ENCODE measurements at regions not wholly inside any gene's neighbourhood (a gene's known extent, or its start where the extent isn't known, plus 50 kb on each side); places are given as distances from the start of the nearest gene placed in this dataset.
"Not testable (repeated sequence)": the region's sequence is repeated elsewhere in the genome, so short reads cannot be mapped to it uniquely, and the experiment has no call there.

GRCh38 chr13:48819899-48820298 is 155.8 kb upstream of the FNDC3A start (continued):
- no peak for TF ChIP-seq BRCA1 (IDR thresholded peaks at IDR 0.05; ENCODE audit: low read depth, low read length)

DNA sequence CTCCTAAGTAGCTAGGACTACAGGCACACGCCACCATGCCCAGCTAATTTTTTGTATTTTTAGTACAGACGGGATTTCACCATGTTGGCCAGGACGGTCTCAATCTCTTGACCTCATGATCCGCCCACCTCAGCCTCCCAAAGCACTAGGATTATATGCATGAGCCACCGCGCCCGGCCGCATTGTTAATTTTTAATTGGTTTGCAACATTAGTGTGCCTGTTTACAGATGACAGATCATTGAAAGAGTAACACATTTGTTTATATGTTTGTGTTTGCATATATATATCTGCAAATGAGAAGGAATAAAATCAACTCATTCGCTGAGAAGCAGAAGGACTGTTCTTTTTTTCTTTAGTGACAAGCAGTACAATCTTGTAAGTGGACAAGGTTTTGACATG is 152.2 kb upstream of the FNDC3A start:
- H2BK15ac ChIP-seq (ENCODE audit: low read length); H3K18ac ChIP-seq (ENCODE audit: extremely low read depth, low read length); H2AK5ac ChIP-seq (ENCODE audit: low read depth, low read length); H2BK5ac ChIP-seq (ENCODE audit: low read depth, low read length); H3K27me3 ChIP-seq (replicated peaks in 1 of 4; ENCODE audit: control insufficient read depth in 3 of 4, extremely low read depth in 1 of 4, insufficient read depth in 3 of 4, low read length in 3 of 4); H3K4me2 ChIP-seq (ENCODE audit: insufficient read depth in 1 of 2, low read depth in 2 of 2, low read length in 2 of 2); CTCF ChIA-PET (ENCODE audit: partially characterized antibody); H3K56ac ChIP-seq (replicated peaks; ENCODE audit: insufficient read length, low read depth, low read length); POLR2A ChIA-PET (ENCODE audit: partially characterized antibody); H3K27ac ChIP-seq (ENCODE audit: low read depth, low read length); H3K36me3 ChIP-seq (ENCODE audit: control insufficient read depth in 2 of 4, insufficient read depth in 4 of 4, low read length in 3 of 4); H3K14ac ChIP-seq (ENCODE audit: insufficient read length); H2BK120ac ChIP-seq (replicated peaks; ENCODE audit: low read depth, low read length); DNase-seq (ENCODE audit: low read depth in 1 of 2, low spot score in 2 of 2); H3K79me1 ChIP-seq (ENCODE audit: low read depth, low read length); H2BK20ac ChIP-seq (ENCODE audit: low read length); H3K4ac ChIP-seq (replicated peaks; ENCODE audit: insufficient read length, low read depth, low read length); H3K79me2 ChIP-seq (ENCODE audit: control insufficient read depth in 1 of 2, insufficient read depth in 2 of 2, low read length in 2 of 2); H3K4me1 ChIP-seq (replicated peaks in 1 of 4; ENCODE audit: control insufficient read depth in 3 of 4, insufficient read depth in 4 of 4, low read length in 3 of 4); H3K23ac ChIP-seq (ENCODE audit: insufficient read length); H2AFZ ChIP-seq (ENCODE audit: low read length); FAIRE-seq; H2BK12ac ChIP-seq (ENCODE audit: low read depth, low read length); H3K9ac ChIP-seq (replicated peaks in 1 of 4; ENCODE audit: extremely low read depth in 1 of 4, low read depth in 3 of 4, low read length in 3 of 4); H4K5ac ChIP-seq (ENCODE audit: insufficient read length, low read depth, low read length); H4K91ac ChIP-seq (replicated peaks; ENCODE audit: insufficient read length, low read length); H4K20me1 ChIP-seq (replicated peaks in 1 of 2; ENCODE audit: control insufficient read depth in 1 of 2, insufficient read depth in 2 of 2, low read length in 2 of 2); H4K8ac ChIP-seq (ENCODE audit: extremely low read depth, insufficient read depth, low read length); H3K23me2 ChIP-seq (ENCODE audit: low read depth, low read length); H3K4me3 ChIP-seq (ENCODE audit: extremely low read depth in 1 of 4, insufficient read depth in 2 of 4, low read depth in 3 of 4, low read length in 4 of 4): not testable (repeated sequence)
- H3K9me3 ChIP-seq (ENCODE audit: insufficient read depth in 2 of 2, low read depth in 1 of 2, low read length in 1 of 2) = peaks cover 12 to 16% of the 10 kb centered on the region in 2 experiments
- 93% methylated on average over 9 of the region's 9 CpGs; no CpG with 5 or more reads in 1 of the 2 experiments for WGBS, 2 experiments (ENCODE audit: extremely low coverage in 1 of 2, insufficient coverage in 1 of 2, insufficient read length in 1 of 2, insufficient replicate concordance in 2 of 2, low coverage in 1 of 2, low lambda C conversion rate in 2 of 2, missing lambda C conversion rate in 1 of 2)
